Ascending aorta (tissue), 2 donors: ENCODE measurements at regions not wholly inside any gene's neighbourhood (a gene's known extent, or its start where the extent isn't known, plus 50 kb on each side); places are given as distances from the start of the nearest gene placed in this dataset.

ENCODE experiments used
- DNase-seq, 2 donors: peaks; one replicate each; pipeline ENCODE4 v3.0.0-alpha.2; 2019; ENCODE audit warnings: low spot score in 2 of 2
- H3K27ac ChIP-seq, 2 donors: fragments of 200-600 bp; sonication (generic); one replicate each; pipeline ENCODE4 v1.5.1; 2016 to 2017; ENCODE audit warnings: mild to moderate bottlenecking in 1 of 2
- H3K27me3 ChIP-seq: fragments of 200-600 bp; sonication (generic); one replicate; pipeline ENCODE4 v1.5.1; 2017
- H3K36me3 ChIP-seq, 2 donors: fragments of 200-600 bp; sonication (generic); one replicate each; pipeline ENCODE4 v1.5.1; 2016
- H3K4me1 ChIP-seq, 2 donors: fragments of 200-600 bp; sonication (generic); one replicate each; pipeline ENCODE4 v1.5.1; 2016 to 2017; ENCODE audit warnings: mild to moderate bottlenecking in 1 of 2
- H3K4me3 ChIP-seq, 2 donors: fragments of 200-600 bp; sonication (generic); one replicate each; pipeline ENCODE4 v1.5.1; 2016 to 2017; ENCODE audit warnings: mild to moderate bottlenecking in 1 of 2
- H3K9me3 ChIP-seq, 2 donors: fragments of 200-600 bp; sonication (generic); one replicate each; pipeline ENCODE4 v1.5.1; 2016
- intact Hi-C: fragments of 100-400 bp; cut with DNase I; formaldehyde crosslinking; loops from one replicate; pipeline ENCODE4 v1.15.1; 2023
- TF ChIP-seq, protein P1 (sequence below), 3 experiments: fragments of 200-600 bp in 2 of 3; fragments of 450-650 bp in 1 of 3; sonication (generic) in 2 of 3; IDR thresholded peaks; one replicate each; pipeline ENCODE4 v1.5.1; 2016 to 2019; ENCODE audit warnings: antibody characterized with exemption in 3 of 3, mild to moderate bottlenecking in 1 of 3, moderate library complexity in 1 of 3

DNA sequence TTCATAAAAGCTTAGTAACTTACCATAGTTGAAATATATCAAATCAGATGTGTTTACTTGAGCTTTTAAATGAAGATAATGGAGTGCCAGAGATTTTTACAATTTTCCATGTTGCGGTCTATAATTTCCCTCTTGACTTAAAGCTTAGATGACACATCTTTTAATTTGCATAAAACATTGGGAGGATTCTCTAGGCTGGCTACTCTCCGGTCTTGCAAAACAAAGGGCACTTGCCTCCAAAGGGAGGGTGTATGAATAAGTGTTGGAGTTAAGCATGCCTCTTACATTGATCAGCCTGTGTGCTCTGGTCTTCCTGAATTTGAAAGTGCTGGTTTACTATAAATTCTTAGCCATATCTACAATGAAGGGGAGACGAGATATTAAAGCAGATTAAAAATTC lies 336.4 kb upstream of the NAV3 start:
- H3K36me3 ChIP-seq = no peaks in the 10 kb centered on the region
- no peak overlapping the region for H3K4me3 ChIP-seq
- H3K9me3 ChIP-seq = no peaks in the 10 kb centered on the region
- no peak overlapping the region for H3K27ac ChIP-seq
- intact Hi-C loops = no loop called here
- DNase-seq = no peak
- H3K27me3 ChIP-seq = no peaks in the 10 kb centered on the region
- TF ChIP-seq, protein P1, sequence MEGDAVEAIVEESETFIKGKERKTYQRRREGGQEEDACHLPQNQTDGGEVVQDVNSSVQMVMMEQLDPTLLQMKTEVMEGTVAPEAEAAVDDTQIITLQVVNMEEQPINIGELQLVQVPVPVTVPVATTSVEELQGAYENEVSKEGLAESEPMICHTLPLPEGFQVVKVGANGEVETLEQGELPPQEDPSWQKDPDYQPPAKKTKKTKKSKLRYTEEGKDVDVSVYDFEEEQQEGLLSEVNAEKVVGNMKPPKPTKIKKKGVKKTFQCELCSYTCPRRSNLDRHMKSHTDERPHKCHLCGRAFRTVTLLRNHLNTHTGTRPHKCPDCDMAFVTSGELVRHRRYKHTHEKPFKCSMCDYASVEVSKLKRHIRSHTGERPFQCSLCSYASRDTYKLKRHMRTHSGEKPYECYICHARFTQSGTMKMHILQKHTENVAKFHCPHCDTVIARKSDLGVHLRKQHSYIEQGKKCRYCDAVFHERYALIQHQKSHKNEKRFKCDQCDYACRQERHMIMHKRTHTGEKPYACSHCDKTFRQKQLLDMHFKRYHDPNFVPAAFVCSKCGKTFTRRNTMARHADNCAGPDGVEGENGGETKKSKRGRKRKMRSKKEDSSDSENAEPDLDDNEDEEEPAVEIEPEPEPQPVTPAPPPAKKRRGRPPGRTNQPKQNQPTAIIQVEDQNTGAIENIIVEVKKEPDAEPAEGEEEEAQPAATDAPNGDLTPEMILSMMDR (IDR thresholded peaks at IDR 0.05) = no peak
- no peaks in the 10 kb centered on the region for H3K4me1 ChIP-seq

DNA sequence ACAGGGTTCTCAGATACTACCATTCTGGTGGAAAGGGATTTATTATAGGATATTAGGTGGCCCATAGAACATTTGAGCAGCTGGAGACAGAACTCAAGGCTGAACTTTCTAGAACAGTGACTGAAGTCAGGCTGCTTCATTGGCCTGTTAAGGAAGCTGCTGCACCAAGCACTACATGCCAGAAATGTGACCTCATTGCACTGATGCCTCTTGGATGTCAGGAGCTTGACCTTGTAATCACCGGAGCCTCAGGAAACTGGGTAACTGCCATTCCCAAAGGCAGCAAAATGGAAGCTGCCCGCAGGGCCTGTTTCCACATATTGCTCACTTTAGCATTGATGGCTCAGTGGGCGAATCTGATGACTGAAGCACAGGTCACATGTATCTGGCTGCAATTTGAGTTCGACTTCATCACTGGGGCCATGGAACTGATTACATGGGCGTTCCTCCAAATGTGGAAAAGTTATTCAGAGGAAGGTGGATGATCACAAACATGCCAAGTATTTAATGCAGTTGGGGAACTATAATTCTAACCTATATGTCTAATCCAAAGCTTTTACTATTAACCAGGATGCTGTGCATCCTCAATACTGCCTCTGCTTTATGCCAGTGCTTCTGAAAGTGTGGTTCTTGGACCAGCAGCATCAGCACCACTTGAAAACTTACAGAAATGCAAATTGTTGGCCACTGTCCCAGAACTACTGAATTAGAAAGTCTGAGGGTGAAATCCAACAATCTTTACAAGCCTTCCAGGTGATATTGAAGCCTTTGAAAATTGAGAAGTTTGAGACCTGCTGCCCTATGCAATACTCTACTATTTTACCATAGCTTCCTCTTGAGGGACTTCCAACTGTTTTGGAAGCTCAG lies 337.2 kb upstream of the NAV3 start:
- no peak for DNase-seq
- intact Hi-C loops = no loop called here
- TF ChIP-seq, protein P1 (IDR thresholded peaks at IDR 0.05) = no peak
- no peak overlapping the region for H3K27ac ChIP-seq
- no peaks in the 10 kb centered on the region for H3K9me3 ChIP-seq
- H3K36me3 ChIP-seq = no peaks in the 10 kb centered on the region
- H3K27me3 ChIP-seq = no peaks in the 10 kb centered on the region
- H3K4me3 ChIP-seq = no peak overlapping the region
- H3K4me1 ChIP-seq = no peaks in the 10 kb centered on the region

DNA sequence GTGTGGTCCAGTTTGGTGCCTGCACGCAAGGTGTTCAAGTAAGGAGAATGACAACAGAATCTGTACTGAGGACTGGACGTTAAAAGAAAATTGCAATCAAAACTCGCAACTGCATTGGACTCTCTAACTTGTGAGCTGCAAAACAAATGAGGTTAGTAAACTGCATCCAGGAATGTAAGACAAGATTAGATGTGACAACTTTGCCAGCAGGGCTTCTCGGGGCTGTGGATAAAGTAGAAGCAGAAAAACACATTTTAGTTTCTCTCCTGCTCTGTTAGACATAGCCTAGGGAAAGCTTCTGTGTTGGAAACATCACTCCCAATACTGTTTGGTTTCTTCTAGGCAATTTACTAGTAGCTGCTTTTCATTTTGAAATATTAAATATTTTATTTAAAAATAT lies 338.2 kb upstream of the NAV3 start:
- Histone ChIP-seq H3K36me3 (no peaks in the 10 kb centered on the region), H3K4me1 (no peaks in the 10 kb centered on the region), H3K9me3 (no peaks in the 10 kb centered on the region), H3K27ac (no peak overlapping the region), H3K27me3 (no peaks in the 10 kb centered on the region), H3K4me3 (no peak overlapping the region)
- TF ChIP-seq, protein P1 (IDR thresholded peaks at IDR 0.05) = no peak
- no peak for DNase-seq
- intact Hi-C loops = no loop called here

GRCh38 chr12:77489331-77489970 lies 341.2 kb upstream of the NAV3 start:
- no peak overlapping the region for H3K4me3 ChIP-seq
- H3K27me3 ChIP-seq = no peaks in the 10 kb centered on the region
- H3K27ac ChIP-seq = no peak overlapping the region
- TF ChIP-seq, protein P1 (IDR thresholded peaks at IDR 0.05) = no peak
- no peaks in the 10 kb centered on the region for H3K9me3 ChIP-seq
- intact Hi-C loops = no loop called here
- H3K4me1 ChIP-seq = no peaks in the 10 kb centered on the region
- no peak for DNase-seq
- H3K36me3 ChIP-seq = no peaks in the 10 kb centered on the region

DNA sequence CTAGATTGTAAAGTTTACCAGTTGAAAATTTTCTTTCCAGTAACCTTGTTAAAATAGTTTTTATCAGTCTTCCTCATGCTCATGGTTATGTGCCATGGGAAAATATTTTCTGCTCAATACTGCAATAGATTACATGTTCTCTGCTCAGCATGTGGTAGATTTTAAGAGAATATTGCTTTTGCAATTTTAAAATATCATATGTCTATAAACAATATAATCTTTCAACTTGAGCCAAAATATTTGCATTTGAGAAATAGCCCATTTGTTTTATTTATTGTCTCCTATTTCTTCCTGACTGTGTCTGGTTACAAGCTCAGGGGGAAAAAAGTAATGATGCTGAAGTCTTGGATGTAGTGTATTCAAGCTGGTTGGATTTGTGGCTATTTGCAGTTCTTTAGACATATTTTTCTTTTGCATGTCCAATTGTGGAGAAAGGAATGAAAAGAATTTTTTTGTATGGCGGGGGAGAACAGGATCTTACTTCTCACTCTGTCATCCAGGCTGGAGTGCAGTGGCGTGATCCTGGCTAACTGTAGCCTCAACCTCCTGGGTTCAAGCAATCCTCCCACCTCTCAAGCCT lies 342.6 kb upstream of the NAV3 start:
- TF ChIP-seq, protein P1 (IDR thresholded peaks at IDR 0.05) = no peak
- no peaks in the 10 kb centered on the region for H3K9me3 ChIP-seq
- H3K4me3 ChIP-seq = no peak overlapping the region
- no peaks in the 10 kb centered on the region for H3K36me3 ChIP-seq
- no peaks in the 10 kb centered on the region for H3K4me1 ChIP-seq
- no peaks in the 10 kb centered on the region for H3K27me3 ChIP-seq
- H3K27ac ChIP-seq = no peak overlapping the region
- no peak for DNase-seq
- intact Hi-C loops = no loop called here
